Skeletal muscle satellite cell (primary cell): ENCODE measurements at regions not wholly inside any gene's neighbourhood (a gene's known extent, or its start where the extent isn't known, plus 50 kb on each side); places are given as distances from the start of the nearest gene placed in this dataset.
"Not testable (repeated sequence)": the region's sequence is repeated elsewhere in the genome, so short reads cannot be mapped to it uniquely, and the experiment has no call there.

Source experiments
- H3K27me3 ChIP-seq: 2 replicates; pipeline ENCODE4 v1.7.0; 2013; ENCODE audit warnings: low read length; ENCODE audit not compliant: control insufficient read depth, insufficient read depth
- H3K36me3 ChIP-seq: 2 replicates; pipeline ENCODE4 v1.7.0; 2013; ENCODE audit warnings: mild to moderate bottlenecking, control low read depth, low read length; ENCODE audit not compliant: insufficient read depth
- H3K4me1 ChIP-seq: 2 replicates; pipeline ENCODE4 v1.7.0; 2013; ENCODE audit warnings: low read length; ENCODE audit not compliant: control insufficient read depth, insufficient read depth
- H3K4me2 ChIP-seq: 2 replicates; pipeline ENCODE4 v1.7.0; 2013; ENCODE audit warnings: mild to moderate bottlenecking, low read length
- H3K4me3 ChIP-seq: 2 replicates; pipeline ENCODE4 v1.7.0; 2013; ENCODE audit warnings: low read length
- H3K9ac ChIP-seq: 2 replicates; pipeline ENCODE4 v1.7.0; 2013; ENCODE audit warnings: mild to moderate bottlenecking, low read depth, low read length, moderate library complexity
- H3K9me3 ChIP-seq: replicated peaks from 2 replicates; pipeline ENCODE4 v1.7.0; 2013; ENCODE audit warnings: mild to moderate bottlenecking, control low read depth, low read length

GRCh38 chr20:22692119-22692475 lies 107.7 kb upstream of the FOXA2 start:
- H3K27me3 ChIP-seq: no peaks in the 10 kb centered on the region
- no peaks in the 10 kb centered on the region for H3K9me3 ChIP-seq
- H3K9ac ChIP-seq: peak overlapping the region; percentile 43
- H3K4me2 ChIP-seq: peak overlapping the region; percentile 67
- H3K4me1 ChIP-seq: peaks cover 5% of the 10 kb centered on the region
- H3K4me3 ChIP-seq: peak overlapping the region; percentile 43
- H3K36me3 ChIP-seq: no peaks in the 10 kb centered on the region

- H3K36me3 ChIP-seq, H3K4me3 ChIP-seq, H3K4me2 ChIP-seq, H3K9me3 ChIP-seq, H3K27me3 ChIP-seq, H3K9ac ChIP-seq, H3K4me1 ChIP-seq: not testable (repeated sequence)
Observed at GRCh38 chr20:22692620-22693019, 108.2 kb upstream of the FOXA2 start.

- Histone ChIP-seq H3K4me2 (no peak overlapping the region), H3K36me3 (no peaks in the 10 kb centered on the region), H3K9ac (no peak overlapping the region), H3K9me3 (no peaks in the 10 kb centered on the region), H3K27me3 (peaks cover 8% of the 10 kb centered on the region), H3K4me3 (no peak overlapping the region), H3K4me1 (peaks cover 4% of the 10 kb centered on the region)
Observed at GRCh38 chr20:22696759-22697158, 112.4 kb upstream of the FOXA2 start.

GRCh38 chr20:22698259-22698842 lies 114.0 kb upstream of the FOXA2 start:
- H3K4me3 ChIP-seq: no peak overlapping the region
- no peaks in the 10 kb centered on the region for H3K9me3 ChIP-seq
- no peaks in the 10 kb centered on the region for H3K4me1 ChIP-seq
- no peak overlapping the region for H3K9ac ChIP-seq
- no peaks in the 10 kb centered on the region for H3K36me3 ChIP-seq
- peaks cover 8% of the 10 kb centered on the region for H3K27me3 ChIP-seq
- no peak overlapping the region for H3K4me2 ChIP-seq

- Histone ChIP-seq H3K27me3 (peaks cover 8% of the 10 kb centered on the region), H3K4me1 (no peaks in the 10 kb centered on the region), H3K9ac (no peak overlapping the region), H3K4me3 (no peak overlapping the region), H3K36me3 (no peaks in the 10 kb centered on the region), H3K9me3 (no peaks in the 10 kb centered on the region), H3K4me2 (no peak overlapping the region)
Observed at GRCh38 chr20:22699396-22699795, 115.0 kb upstream of the FOXA2 start.

- Histone ChIP-seq H3K4me2 (no peak overlapping the region), H3K4me1 (no peaks in the 10 kb centered on the region), H3K9me3 (no peaks in the 10 kb centered on the region), H3K4me3 (no peak overlapping the region), H3K27me3 (peaks cover 8% of the 10 kb centered on the region), H3K9ac (no peak overlapping the region), H3K36me3 (no peaks in the 10 kb centered on the region)
Observed at GRCh38 chr20:22700367-22700766, 116.0 kb upstream of the FOXA2 start.

GRCh38 chr20:22701679-22702308 lies 117.4 kb upstream of the FOXA2 start:
- no peaks in the 10 kb centered on the region for H3K36me3 ChIP-seq
- no peaks in the 10 kb centered on the region for H3K9me3 ChIP-seq

GRCh38 chr20:22703843-22704242 lies 119.5 kb upstream of the FOXA2 start:
- H3K4me3 ChIP-seq: no peak overlapping the region
- no peaks in the 10 kb centered on the region for H3K4me1 ChIP-seq
- H3K9me3 ChIP-seq: no peaks in the 10 kb centered on the region
- no peaks in the 10 kb centered on the region for H3K36me3 ChIP-seq
- H3K27me3 ChIP-seq: no peaks in the 10 kb centered on the region
- H3K4me2 ChIP-seq: no peak overlapping the region
- H3K9ac ChIP-seq: no peak overlapping the region

More at GRCh38 chr20:22701679-22702308, 117.4 kb upstream of the FOXA2 start:
- H3K4me1 ChIP-seq: no peaks in the 10 kb centered on the region
- no peak overlapping the region for H3K9ac ChIP-seq
- no peak overlapping the region for H3K4me2 ChIP-seq
- H3K27me3 ChIP-seq: peaks cover 8% of the 10 kb centered on the region
- no peak overlapping the region for H3K4me3 ChIP-seq

- Histone ChIP-seq H3K36me3 (no peaks in the 10 kb centered on the region), H3K4me1 (no peaks in the 10 kb centered on the region), H3K27me3 (no peaks in the 10 kb centered on the region), H3K9ac (no peak overlapping the region), H3K9me3 (no peaks in the 10 kb centered on the region), H3K4me3 (no peak overlapping the region), H3K4me2 (no peak overlapping the region)
Observed at GRCh38 chr20:22711971-22712755, 127.8 kb upstream of the FOXA2 start.

- Histone ChIP-seq H3K9ac (no peak overlapping the region), H3K4me1 (no peaks in the 10 kb centered on the region), H3K4me2 (no peak overlapping the region), H3K27me3 (no peaks in the 10 kb centered on the region), H3K4me3 (no peak overlapping the region), H3K9me3 (no peaks in the 10 kb centered on the region), H3K36me3 (no peaks in the 10 kb centered on the region)
Observed at GRCh38 chr20:22716821-22717351, 132.5 kb upstream of the FOXA2 start.

- Histone ChIP-seq H3K4me1 (no peaks in the 10 kb centered on the region), H3K9me3 (no peaks in the 10 kb centered on the region), H3K9ac (no peak overlapping the region), H3K4me3 (no peak overlapping the region), H3K27me3 (no peaks in the 10 kb centered on the region), H3K36me3 (no peaks in the 10 kb centered on the region), H3K4me2 (no peak overlapping the region)
Observed at GRCh38 chr20:22717466-22717865, 133.1 kb upstream of the FOXA2 start.
